LNCAP (cell line): ENCODE measurements at regions not wholly inside any gene's neighbourhood (a gene's known extent, or its start where the extent isn't known, plus 50 kb on each side); places are given as distances from the start of the nearest gene placed in this dataset.

Source experiments
- CTCF ChIP-seq: fragments of 450-650 bp; IDR thresholded peaks from 2 replicates; pipeline ENCODE4 v1.5.1; 2017; ENCODE audit warnings: mild to moderate bottlenecking

GRCh38 chr15:62935300-62936081 is 107.1 kb upstream of the TPM1 start:
- TF ChIP-seq CTCF = no peak

- TF ChIP-seq CTCF = no peak
Observed at GRCh38 chr15:62938825-62939224, 103.7 kb upstream of the TPM1 start.

GRCh38 chr15:62940093-62940754 is 102.3 kb upstream of the TPM1 start:
- TF ChIP-seq CTCF = no peak

- TF ChIP-seq CTCF = no peak
Observed at GRCh38 chr15:62940755-62941361, 101.7 kb upstream of the TPM1 start.

GRCh38 chr15:62941699-62942098 is 100.8 kb upstream of the TPM1 start:
- TF ChIP-seq CTCF = no peak

- no peak for TF ChIP-seq CTCF
Observed at GRCh38 chr15:62942428-62942827, 100.1 kb upstream of the TPM1 start.

GRCh38 chr15:62945063-62945462 is 97.5 kb upstream of the TPM1 start:
- TF ChIP-seq CTCF = no peak
